GM23338 (cell line): ENCODE measurements at regions not wholly inside any gene's neighbourhood (a gene's known extent, or its start where the extent isn't known, plus 50 kb on each side); places are given as distances from the start of the nearest gene placed in this dataset.

Experiments used
- ATAC-seq: fragments of 200-7000 bp; cut with Tn5 transposase; 3 replicates; pipeline ENCODE4 v1.9.1; 2020
- DNase-seq: peaks from one replicate; pipeline ENCODE4 v3.0.0-alpha.2; 2015; ENCODE audit warnings: low spot score
- H2AFZ ChIP-seq: fragments of 200-600 bp; sonication (generic); 2 replicates; pipeline ENCODE4 v1.8.0; 2016; ENCODE audit warnings: antibody characterized with exemption, mild to moderate bottlenecking, moderate library complexity
- H3F3A ChIP-seq: fragments of 200-600 bp; sonication (generic); replicated peaks from 2 replicates; pipeline ENCODE4 v1.8.0; 2017; ENCODE audit warnings: antibody characterized with exemption, mixed run types, low read depth
- H3K27ac ChIP-seq: fragments of 200-600 bp; sonication (generic); 2 replicates; pipeline ENCODE4 v1.6.1; 2016; ENCODE audit warnings: low read depth
- H3K27me3 ChIP-seq: fragments of 200-600 bp; sonication (generic); 2 replicates; pipeline ENCODE4 v1.8.0; 2016; ENCODE audit warnings: mild to moderate bottlenecking, mixed run types, moderate library complexity; ENCODE audit not compliant: insufficient read depth
- H3K36me3 ChIP-seq: fragments of 200-600 bp; sonication (generic); 2 replicates; pipeline ENCODE4 v1.8.0; 2016; ENCODE audit warnings: mild to moderate bottlenecking; ENCODE audit not compliant: insufficient read depth
- H3K4me1 ChIP-seq: fragments of 200-600 bp; sonication (generic); 2 replicates; pipeline ENCODE4 v1.8.0; 2016; ENCODE audit warnings: mild to moderate bottlenecking, moderate library complexity; ENCODE audit not compliant: insufficient read depth
- H3K4me2 ChIP-seq: fragments of 200-600 bp; sonication (generic); 2 replicates; pipeline ENCODE4 v1.7.1; 2017; ENCODE audit warnings: mixed run types
- H3K4me3 ChIP-seq: fragments of 200-600 bp; sonication (generic); 2 replicates; pipeline ENCODE4 v1.6.1; 2016; ENCODE audit warnings: mixed run types
- H3K79me2 ChIP-seq: fragments of 200-600 bp; sonication (generic); replicated peaks from 2 replicates; pipeline ENCODE4 v1.8.0; 2017; ENCODE audit warnings: mild to moderate bottlenecking; ENCODE audit not compliant: insufficient read depth
- H3K9me2 ChIP-seq: fragments of 200-600 bp; sonication (generic); 2 replicates; pipeline ENCODE4 v1.8.0; 2017; ENCODE audit not compliant: insufficient read depth
- H4K20me1 ChIP-seq: fragments of 200-600 bp; sonication (generic); replicated peaks from 2 replicates; pipeline ENCODE4 v1.8.0; 2017; ENCODE audit warnings: mild to moderate bottlenecking; ENCODE audit not compliant: insufficient read depth
- H3K27ac Mint-ChIP-seq: 2 replicates; pipeline ENCODE4 v1.8.0; 2020; ENCODE audit warnings: inconsistent platforms, mild to moderate bottlenecking, moderate library complexity, mixed read lengths
- H3K27me3 Mint-ChIP-seq: 3 replicates; pipeline ENCODE4 v1.8.0; 2022; ENCODE audit warnings: low read depth, mild to moderate bottlenecking, moderate library complexity, mixed read lengths, inconsistent platforms; ENCODE audit not compliant: insufficient read depth, poor library complexity
- H3K36me3 Mint-ChIP-seq: 3 replicates; pipeline ENCODE4 v1.8.0; 2021; ENCODE audit warnings: low read depth, mild to moderate bottlenecking, inconsistent platforms, moderate library complexity, mixed read lengths
- H3K4me1 Mint-ChIP-seq: 3 replicates; pipeline ENCODE4 v1.8.0; 2020; ENCODE audit warnings: mild to moderate bottlenecking, inconsistent platforms, mixed read lengths
- H3K4me3 Mint-ChIP-seq: 3 replicates; pipeline ENCODE4 v1.8.0; 2021; ENCODE audit warnings: moderate library complexity, mild to moderate bottlenecking, inconsistent platforms, mixed read lengths
- H3K9me3 Mint-ChIP-seq: 3 replicates; pipeline ENCODE4 v1.8.0; 2020; ENCODE audit warnings: moderate library complexity, mild to moderate bottlenecking, inconsistent platforms, mixed read lengths
- CREB1 ChIP-seq: fragments of 250-450 bp; sonication (Bioruptor Pico); IDR thresholded peaks from 2 replicates; pipeline ENCODE4 v1.5.0; 2020; ENCODE audit warnings: low read depth, mild to moderate bottlenecking, moderate library complexity
- EZH2 ChIP-seq: fragments of 200-600 bp; sonication (generic); IDR thresholded peaks from one replicate; pipeline ENCODE4 v1.8.0; 2017; ENCODE audit warnings: antibody characterized with exemption, mild to moderate bottlenecking, low read depth; ENCODE audit not compliant: unreplicated experiment
- JUNB ChIP-seq: IDR thresholded peaks from one replicate; pipeline ENCODE4 v1.6.1; 2016; ENCODE audit warnings: antibody characterized with exemption; ENCODE audit not compliant: unreplicated experiment
- NANOG ChIP-seq: IDR thresholded peaks from 2 replicates; pipeline ENCODE4 v1.6.1; 2016; ENCODE audit warnings: antibody characterized with exemption, borderline replicate concordance
- POLR2AphosphoS5 ChIP-seq: IDR thresholded peaks from 2 replicates; pipeline ENCODE4 v1.6.1; 2016; ENCODE audit warnings: antibody characterized with exemption, low read depth
- STAT1 ChIP-seq: IDR thresholded peaks from one replicate; pipeline ENCODE4 v1.6.1; 2016; ENCODE audit warnings: antibody characterized with exemption; ENCODE audit not compliant: unreplicated experiment
- ZNF114 ChIP-seq: fragments of 250-450 bp; sonication (Bioruptor Pico); IDR thresholded peaks from 2 replicates; pipeline ENCODE4 v1.5.0; 2020; ENCODE audit warnings: mild to moderate bottlenecking, moderate library complexity
- ZNF331 ChIP-seq: fragments of 250-450 bp; sonication (Bioruptor Pico); IDR thresholded peaks from 2 replicates; pipeline ENCODE4 v1.5.0; 2020; ENCODE audit warnings: low read depth, mild to moderate bottlenecking, moderate library complexity
- TF ChIP-seq, protein P1 (sequence below): IDR thresholded peaks from 2 replicates; pipeline ENCODE4 v1.6.1; 2016; ENCODE audit warnings: antibody characterized with exemption
- TF ChIP-seq, protein P2 (sequence below): fragments of 250-450 bp; sonication (Bioruptor Pico); IDR thresholded peaks from 2 replicates; pipeline ENCODE4 v1.5.0; 2020; ENCODE audit warnings: mild to moderate bottlenecking, moderate library complexity
- TF ChIP-seq, protein P3 (sequence below), 2 experiments: fragments of 200-600 bp in 1 of 2; sonication (generic) in 1 of 2; conservative IDR thresholded peaks; 2 replicates each; pipeline versions ENCODE4 v1.5.1 to v1.6.1; 2016 to 2017; ENCODE audit warnings: antibody characterized with exemption in 2 of 2, low read depth in 2 of 2, mild to moderate bottlenecking in 2 of 2, moderate library complexity in 1 of 2
- TF ChIP-seq, protein P4 (sequence below): IDR thresholded peaks from one replicate; pipeline ENCODE4 v1.6.1; 2018; ENCODE audit warnings: antibody characterized with exemption; ENCODE audit not compliant: unreplicated experiment

DNA sequence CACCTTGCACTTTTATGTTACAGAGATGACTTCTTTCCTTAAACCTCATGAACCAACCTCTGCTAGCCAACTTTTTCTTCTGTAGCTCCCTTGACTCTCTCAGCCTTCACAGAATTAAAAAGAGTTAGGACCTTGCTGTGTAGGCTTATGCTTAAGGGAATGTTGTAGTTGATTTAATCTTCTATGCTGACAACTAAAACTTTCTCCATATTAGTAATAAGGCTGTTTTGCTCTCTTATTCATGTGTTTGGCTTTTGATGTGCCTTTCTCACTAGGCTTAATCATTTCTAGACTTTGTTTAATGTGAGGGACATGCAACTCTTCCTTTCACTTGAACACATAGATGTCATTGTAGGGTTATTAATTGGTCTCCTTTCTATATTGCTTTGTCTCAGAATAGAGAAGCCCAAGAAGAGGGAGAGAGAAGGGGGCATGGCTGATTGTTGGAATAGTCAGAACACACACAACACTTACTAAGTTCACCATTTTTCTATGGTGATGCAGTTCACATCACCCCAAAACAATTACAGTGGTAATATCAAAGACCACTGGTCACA lies 509.5 kb downstream of the UQCRFS1 start:
- ATAC-seq (no peak), DNase-seq (no peak)
- H3K4me1 Mint-ChIP-seq: no peaks in the 10 kb centered on the region; the same call in 2 of the 3 replicates
- Histone ChIP-seq H3F3A (no peaks in the 10 kb centered on the region), H3K4me3 (no peak overlapping the region), H3K79me2 (no peaks in the 10 kb centered on the region), H3K27ac (no peak overlapping the region), H2AFZ (no peak overlapping the region), H3K36me3 (no peaks in the 10 kb centered on the region), H3K4me1 (no peaks in the 10 kb centered on the region), H3K4me2 (no peak overlapping the region), H3K9me2 (no peaks in the 10 kb centered on the region), H4K20me1 (no peaks in the 10 kb centered on the region), H3K27me3 (no peaks in the 10 kb centered on the region)
- no peak for TF ChIP-seq CREB1 (CRISPR knock-in tag)
- TF ChIP-seq, protein P1, sequence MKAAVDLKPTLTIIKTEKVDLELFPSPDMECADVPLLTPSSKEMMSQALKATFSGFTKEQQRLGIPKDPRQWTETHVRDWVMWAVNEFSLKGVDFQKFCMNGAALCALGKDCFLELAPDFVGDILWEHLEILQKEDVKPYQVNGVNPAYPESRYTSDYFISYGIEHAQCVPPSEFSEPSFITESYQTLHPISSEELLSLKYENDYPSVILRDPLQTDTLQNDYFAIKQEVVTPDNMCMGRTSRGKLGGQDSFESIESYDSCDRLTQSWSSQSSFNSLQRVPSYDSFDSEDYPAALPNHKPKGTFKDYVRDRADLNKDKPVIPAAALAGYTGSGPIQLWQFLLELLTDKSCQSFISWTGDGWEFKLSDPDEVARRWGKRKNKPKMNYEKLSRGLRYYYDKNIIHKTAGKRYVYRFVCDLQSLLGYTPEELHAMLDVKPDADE: no peak
- TF ChIP-seq ZNF331 (CRISPR knock-in tag): no peak
- TF ChIP-seq, protein P2, sequence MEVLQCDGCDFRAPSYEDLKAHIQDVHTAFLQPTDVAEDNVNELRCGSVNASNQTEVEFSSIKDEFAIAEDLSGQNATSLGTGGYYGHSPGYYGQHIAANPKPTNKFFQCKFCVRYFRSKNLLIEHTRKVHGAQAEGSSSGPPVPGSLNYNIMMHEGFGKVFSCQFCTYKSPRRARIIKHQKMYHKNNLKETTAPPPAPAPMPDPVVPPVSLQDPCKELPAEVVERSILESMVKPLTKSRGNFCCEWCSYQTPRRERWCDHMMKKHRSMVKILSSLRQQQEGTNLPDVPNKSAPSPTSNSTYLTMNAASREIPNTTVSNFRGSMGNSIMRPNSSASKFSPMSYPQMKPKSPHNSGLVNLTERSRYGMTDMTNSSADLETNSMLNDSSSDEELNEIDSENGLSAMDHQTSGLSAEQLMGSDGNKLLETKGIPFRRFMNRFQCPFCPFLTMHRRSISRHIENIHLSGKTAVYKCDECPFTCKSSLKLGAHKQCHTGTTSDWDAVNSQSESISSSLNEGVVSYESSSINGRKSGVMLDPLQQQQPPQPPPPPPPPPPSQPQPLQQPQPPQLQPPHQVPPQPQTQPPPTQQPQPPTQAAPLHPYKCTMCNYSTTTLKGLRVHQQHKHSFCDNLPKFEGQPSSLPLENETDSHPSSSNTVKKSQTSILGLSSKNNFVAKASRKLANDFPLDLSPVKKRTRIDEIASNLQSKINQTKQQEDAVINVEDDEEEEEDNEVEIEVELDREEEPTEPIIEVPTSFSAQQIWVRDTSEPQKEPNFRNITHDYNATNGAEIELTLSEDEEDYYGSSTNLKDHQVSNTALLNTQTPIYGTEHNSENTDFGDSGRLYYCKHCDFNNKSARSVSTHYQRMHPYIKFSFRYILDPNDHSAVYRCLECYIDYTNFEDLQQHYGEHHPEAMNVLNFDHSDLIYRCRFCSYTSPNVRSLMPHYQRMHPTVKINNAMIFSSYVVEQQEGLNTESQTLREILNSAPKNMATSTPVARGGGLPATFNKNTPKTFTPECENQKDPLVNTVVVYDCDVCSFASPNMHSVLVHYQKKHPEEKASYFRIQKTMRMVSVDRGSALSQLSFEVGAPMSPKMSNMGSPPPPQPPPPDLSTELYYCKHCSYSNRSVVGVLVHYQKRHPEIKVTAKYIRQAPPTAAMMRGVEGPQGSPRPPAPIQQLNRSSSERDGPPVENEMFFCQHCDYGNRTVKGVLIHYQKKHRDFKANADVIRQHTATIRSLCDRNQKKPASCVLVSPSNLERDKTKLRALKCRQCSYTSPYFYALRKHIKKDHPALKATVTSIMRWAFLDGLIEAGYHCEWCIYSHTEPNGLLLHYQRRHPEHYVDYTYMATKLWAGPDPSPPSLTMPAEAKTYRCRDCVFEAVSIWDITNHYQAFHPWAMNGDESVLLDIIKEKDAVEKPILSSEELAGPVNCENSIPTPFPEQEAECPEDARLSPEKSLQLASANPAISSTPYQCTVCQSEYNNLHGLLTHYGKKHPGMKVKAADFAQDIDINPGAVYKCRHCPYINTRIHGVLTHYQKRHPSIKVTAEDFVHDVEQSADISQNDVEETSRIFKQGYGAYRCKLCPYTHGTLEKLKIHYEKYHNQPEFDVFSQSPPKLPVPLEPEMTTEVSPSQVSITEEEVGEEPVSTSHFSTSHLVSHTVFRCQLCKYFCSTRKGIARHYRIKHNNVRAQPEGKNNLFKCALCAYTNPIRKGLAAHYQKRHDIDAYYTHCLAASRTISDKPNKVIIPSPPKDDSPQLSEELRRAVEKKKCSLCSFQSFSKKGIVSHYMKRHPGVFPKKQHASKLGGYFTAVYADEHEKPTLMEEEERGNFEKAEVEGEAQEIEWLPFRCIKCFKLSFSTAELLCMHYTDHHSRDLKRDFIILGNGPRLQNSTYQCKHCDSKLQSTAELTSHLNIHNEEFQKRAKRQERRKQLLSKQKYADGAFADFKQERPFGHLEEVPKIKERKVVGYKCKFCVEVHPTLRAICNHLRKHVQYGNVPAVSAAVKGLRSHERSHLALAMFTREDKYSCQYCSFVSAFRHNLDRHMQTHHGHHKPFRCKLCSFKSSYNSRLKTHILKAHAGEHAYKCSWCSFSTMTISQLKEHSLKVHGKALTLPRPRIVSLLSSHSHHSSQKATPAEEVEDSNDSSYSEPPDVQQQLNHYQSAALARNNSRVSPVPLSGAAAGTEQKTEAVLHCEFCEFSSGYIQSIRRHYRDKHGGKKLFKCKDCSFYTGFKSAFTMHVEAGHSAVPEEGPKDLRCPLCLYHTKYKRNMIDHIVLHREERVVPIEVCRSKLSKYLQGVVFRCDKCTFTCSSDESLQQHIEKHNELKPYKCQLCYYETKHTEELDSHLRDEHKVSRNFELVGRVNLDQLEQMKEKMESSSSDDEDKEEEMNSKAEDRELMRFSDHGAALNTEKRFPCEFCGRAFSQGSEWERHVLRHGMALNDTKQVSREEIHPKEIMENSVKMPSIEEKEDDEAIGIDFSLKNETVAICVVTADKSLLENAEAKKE: no peak
- TF ChIP-seq POLR2AphosphoS5: no peak
- TF ChIP-seq, protein P3, sequence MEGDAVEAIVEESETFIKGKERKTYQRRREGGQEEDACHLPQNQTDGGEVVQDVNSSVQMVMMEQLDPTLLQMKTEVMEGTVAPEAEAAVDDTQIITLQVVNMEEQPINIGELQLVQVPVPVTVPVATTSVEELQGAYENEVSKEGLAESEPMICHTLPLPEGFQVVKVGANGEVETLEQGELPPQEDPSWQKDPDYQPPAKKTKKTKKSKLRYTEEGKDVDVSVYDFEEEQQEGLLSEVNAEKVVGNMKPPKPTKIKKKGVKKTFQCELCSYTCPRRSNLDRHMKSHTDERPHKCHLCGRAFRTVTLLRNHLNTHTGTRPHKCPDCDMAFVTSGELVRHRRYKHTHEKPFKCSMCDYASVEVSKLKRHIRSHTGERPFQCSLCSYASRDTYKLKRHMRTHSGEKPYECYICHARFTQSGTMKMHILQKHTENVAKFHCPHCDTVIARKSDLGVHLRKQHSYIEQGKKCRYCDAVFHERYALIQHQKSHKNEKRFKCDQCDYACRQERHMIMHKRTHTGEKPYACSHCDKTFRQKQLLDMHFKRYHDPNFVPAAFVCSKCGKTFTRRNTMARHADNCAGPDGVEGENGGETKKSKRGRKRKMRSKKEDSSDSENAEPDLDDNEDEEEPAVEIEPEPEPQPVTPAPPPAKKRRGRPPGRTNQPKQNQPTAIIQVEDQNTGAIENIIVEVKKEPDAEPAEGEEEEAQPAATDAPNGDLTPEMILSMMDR (conservative IDR thresholded peaks at IDR 0.05; ENCODE audit: low read depth in 2 of 2): no peak
- TF ChIP-seq EZH2: no peak
- TF ChIP-seq STAT1: no peak
- TF ChIP-seq, protein P4, sequence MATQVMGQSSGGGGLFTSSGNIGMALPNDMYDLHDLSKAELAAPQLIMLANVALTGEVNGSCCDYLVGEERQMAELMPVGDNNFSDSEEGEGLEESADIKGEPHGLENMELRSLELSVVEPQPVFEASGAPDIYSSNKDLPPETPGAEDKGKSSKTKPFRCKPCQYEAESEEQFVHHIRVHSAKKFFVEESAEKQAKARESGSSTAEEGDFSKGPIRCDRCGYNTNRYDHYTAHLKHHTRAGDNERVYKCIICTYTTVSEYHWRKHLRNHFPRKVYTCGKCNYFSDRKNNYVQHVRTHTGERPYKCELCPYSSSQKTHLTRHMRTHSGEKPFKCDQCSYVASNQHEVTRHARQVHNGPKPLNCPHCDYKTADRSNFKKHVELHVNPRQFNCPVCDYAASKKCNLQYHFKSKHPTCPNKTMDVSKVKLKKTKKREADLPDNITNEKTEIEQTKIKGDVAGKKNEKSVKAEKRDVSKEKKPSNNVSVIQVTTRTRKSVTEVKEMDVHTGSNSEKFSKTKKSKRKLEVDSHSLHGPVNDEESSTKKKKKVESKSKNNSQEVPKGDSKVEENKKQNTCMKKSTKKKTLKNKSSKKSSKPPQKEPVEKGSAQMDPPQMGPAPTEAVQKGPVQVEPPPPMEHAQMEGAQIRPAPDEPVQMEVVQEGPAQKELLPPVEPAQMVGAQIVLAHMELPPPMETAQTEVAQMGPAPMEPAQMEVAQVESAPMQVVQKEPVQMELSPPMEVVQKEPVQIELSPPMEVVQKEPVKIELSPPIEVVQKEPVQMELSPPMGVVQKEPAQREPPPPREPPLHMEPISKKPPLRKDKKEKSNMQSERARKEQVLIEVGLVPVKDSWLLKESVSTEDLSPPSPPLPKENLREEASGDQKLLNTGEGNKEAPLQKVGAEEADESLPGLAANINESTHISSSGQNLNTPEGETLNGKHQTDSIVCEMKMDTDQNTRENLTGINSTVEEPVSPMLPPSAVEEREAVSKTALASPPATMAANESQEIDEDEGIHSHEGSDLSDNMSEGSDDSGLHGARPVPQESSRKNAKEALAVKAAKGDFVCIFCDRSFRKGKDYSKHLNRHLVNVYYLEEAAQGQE: no peak
- TF ChIP-seq NANOG: no peak
- no peak for TF ChIP-seq JUNB
- TF ChIP-seq ZNF114 (CRISPR knock-in tag): no peak
- H3K27ac Mint-ChIP-seq: no peak overlapping the region
- no peaks in the 10 kb centered on the region for H3K9me3 Mint-ChIP-seq
- peaks cover 3% of the 10 kb centered on the region; the same call in 1 of the 3 replicates for H3K36me3 Mint-ChIP-seq
- no peak overlapping the region; the same call in 2 of the 3 replicates for H3K4me3 Mint-ChIP-seq
- H3K27me3 Mint-ChIP-seq: peaks cover 1% of the 10 kb centered on the region
